ENCODE measurements at regions not wholly inside any gene's neighbourhood (a gene's known extent, or its start where the extent isn't known, plus 50 kb on each side); places are given as distances from the start of the nearest gene placed in this dataset.

GRCh38 chr22:27456696-27457503 is 344.7 kb downstream of the MN1 start:
- Histone ChIP-seq H3K36me3 (ENCODE audit: control insufficient read depth in 4 of 4, insufficient read depth in 4 of 4, low read length in 4 of 4) (no peaks in the 10 kb centered on the region), H3K4me1 (ENCODE audit: control insufficient read depth in 5 of 5, insufficient read depth in 5 of 5, low read length in 5 of 5) (peaks cover 0 to 7% (median 0%) of the 10 kb centered on the region in 5 donors), H3K9me3 (ENCODE audit: control insufficient read depth in 4 of 4, insufficient read depth in 3 of 4, low read length in 3 of 4) (no peaks in the 10 kb centered on the region), H3K4me3 (no peak overlapping the region), H3K27ac (ENCODE audit: low read depth in 1 of 2, low read length in 1 of 2) (no peak overlapping the region), H3K9ac (ENCODE audit: insufficient read depth in 1 of 2, low read length in 2 of 2) (no peak overlapping the region), H3K27me3 (ENCODE audit: control insufficient read depth in 3 of 3, insufficient read depth in 3 of 3, low read length in 2 of 3) (peaks cover 0 to 4% (median 0%) of the 10 kb centered on the region in 3 donors)
- DNase-seq = no peak
- peak; percentile 41 for ATAC-seq (ENCODE audit: insufficient read depth, low FRiP score)
- 61 to 74% methylated on average over 10 of the region's 10 CpGs for WGBS, 2 donors
- no peak for TF ChIP-seq CTCF (IDR thresholded peaks at IDR 0.05; ENCODE audit: control extremely low read depth, extremely low read depth)

- WGBS, 2 donors = 38 to 40% methylated on average over 3 of the region's 3 CpGs
- peaks cover 0 to 4% (median 0%) of the 10 kb centered on the region in 3 donors for H3K27me3 ChIP-seq (ENCODE audit: control insufficient read depth in 3 of 3, insufficient read depth in 3 of 3, low read length in 2 of 3)
- H3K9ac ChIP-seq (ENCODE audit: insufficient read depth in 1 of 2, low read length in 2 of 2) = no peak overlapping the region
- H3K36me3 ChIP-seq (ENCODE audit: control insufficient read depth in 4 of 4, insufficient read depth in 4 of 4, low read length in 4 of 4) = no peaks in the 10 kb centered on the region
- no peak overlapping the region for H3K4me3 ChIP-seq
- peaks cover 0 to 7% (median 0%) of the 10 kb centered on the region in 5 donors for H3K4me1 ChIP-seq (ENCODE audit: control insufficient read depth in 5 of 5, insufficient read depth in 5 of 5, low read length in 5 of 5)
- DNase-seq (no peak), ATAC-seq (ENCODE audit: insufficient read depth, low FRiP score) (no peak)
- TF ChIP-seq CTCF (IDR thresholded peaks at IDR 0.05; ENCODE audit: control extremely low read depth, extremely low read depth) = no peak
- peaks cover 0 to 9% (median 3%) of the 10 kb centered on the region in 4 donors for H3K9me3 ChIP-seq (ENCODE audit: control insufficient read depth in 4 of 4, insufficient read depth in 3 of 4, low read length in 3 of 4)
- no peak overlapping the region for H3K27ac ChIP-seq (ENCODE audit: low read depth in 1 of 2, low read length in 1 of 2)
These were observed 341.6 kb downstream of the MN1 start for GRCh38 chr22:27459999-27460398.

GRCh38 chr22:27460591-27461347 is 340.8 kb downstream of the MN1 start:
- no peak overlapping the region for H3K4me3 ChIP-seq
- peaks cover 0 to 9% (median 3%) of the 10 kb centered on the region in 4 donors for H3K9me3 ChIP-seq (ENCODE audit: control insufficient read depth in 4 of 4, insufficient read depth in 3 of 4, low read length in 3 of 4)
- peak; percentile 61 to 83 (median 80) for DNase-seq
- peaks cover 0 to 4% (median 0%) of the 10 kb centered on the region in 3 donors for H3K27me3 ChIP-seq (ENCODE audit: control insufficient read depth in 3 of 3, insufficient read depth in 3 of 3, low read length in 2 of 3)
- H3K9ac ChIP-seq (ENCODE audit: insufficient read depth in 1 of 2, low read length in 2 of 2) = no peak overlapping the region
- WGBS, 2 donors = 63 to 76% methylated on average over 6 of the region's 6 CpGs
- H3K4me1 ChIP-seq (ENCODE audit: control insufficient read depth in 5 of 5, insufficient read depth in 5 of 5, low read length in 5 of 5) = peaks cover 0 to 7% (median 0%) of the 10 kb centered on the region in 5 donors
- H3K27ac ChIP-seq (ENCODE audit: low read depth in 1 of 2, low read length in 1 of 2) = no peak overlapping the region
- no peak for ATAC-seq (ENCODE audit: insufficient read depth, low FRiP score)
- H3K36me3 ChIP-seq (ENCODE audit: control insufficient read depth in 4 of 4, insufficient read depth in 4 of 4, low read length in 4 of 4) = no peaks in the 10 kb centered on the region
- TF ChIP-seq CTCF (IDR thresholded peaks at IDR 0.05; ENCODE audit: control extremely low read depth, extremely low read depth) = no peak

Data from lung (tissue), 11 donors.